Bronchial epithelial cell (primary cell): ENCODE measurements at regions not wholly inside any gene's neighbourhood (a gene's known extent, or its start where the extent isn't known, plus 50 kb on each side); places are given as distances from the start of the nearest gene placed in this dataset.

ENCODE experiments used
- DNase-seq: peaks from one replicate; pipeline ENCODE4 v3.0.0-alpha.2; 2010; ENCODE audit warnings: low read depth
- FAIRE-seq: peaks from 2 replicates; lab custom pipeline; 2011; peaks lifted over from hg19 to GRCh38; lab: Jason Lieb, UNC
- H3K27me3 ChIP-seq: 2 replicates; pipeline ENCODE4 v1.5.1; 2011; ENCODE audit warnings: low read length; ENCODE audit not compliant: control insufficient read depth, insufficient read depth
- H3K36me3 ChIP-seq: 2 replicates; pipeline ENCODE4 v1.5.1; 2011; ENCODE audit warnings: low read length; ENCODE audit not compliant: control insufficient read depth, insufficient read depth
- H3K4me3 ChIP-seq: 2 replicates; pipeline ENCODE4 v1.5.1; 2011; ENCODE audit warnings: mild to moderate bottlenecking, low read depth, low read length, control low read depth
- TF ChIP-seq, protein P1 (sequence below): IDR thresholded peaks from 2 replicates; pipeline ENCODE4 v1.5.1; 2011; ENCODE audit warnings: mild to moderate bottlenecking, moderate library complexity, low read length, control low read depth, inconsistent platforms; ENCODE audit not compliant: insufficient read depth, severe bottlenecking

DNA sequence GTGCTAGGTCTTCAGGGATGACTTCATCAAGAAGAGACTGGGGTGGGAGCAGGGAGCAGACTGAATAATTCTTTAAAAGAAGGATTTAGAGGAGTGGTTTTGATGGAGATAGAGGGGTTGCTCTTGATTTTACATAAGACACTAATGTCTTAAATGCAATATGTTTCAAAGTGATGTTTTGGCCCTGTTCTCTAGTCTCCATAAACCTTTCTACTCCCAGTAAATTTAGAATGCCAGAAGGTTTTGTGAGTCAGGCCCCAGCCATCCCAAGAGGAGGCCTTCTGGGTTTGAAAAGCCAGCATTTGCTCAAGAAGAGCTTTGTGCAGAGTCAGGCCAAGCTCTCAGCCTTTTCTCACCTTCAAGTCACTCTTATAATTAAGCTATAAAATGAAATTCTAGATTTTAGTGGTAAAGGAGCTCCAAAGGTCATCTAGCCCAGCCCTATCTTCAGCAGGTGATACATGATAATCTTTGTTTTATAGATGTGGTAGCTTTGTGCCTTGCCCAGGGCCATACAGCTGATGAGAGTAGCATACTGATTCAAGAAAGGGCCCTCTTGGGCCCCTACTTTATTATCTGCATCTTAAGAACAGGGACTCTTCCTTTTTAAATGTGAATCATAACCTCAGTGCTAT is 122.8 kb upstream of the MTNR1B start:
- TF ChIP-seq, protein P1, sequence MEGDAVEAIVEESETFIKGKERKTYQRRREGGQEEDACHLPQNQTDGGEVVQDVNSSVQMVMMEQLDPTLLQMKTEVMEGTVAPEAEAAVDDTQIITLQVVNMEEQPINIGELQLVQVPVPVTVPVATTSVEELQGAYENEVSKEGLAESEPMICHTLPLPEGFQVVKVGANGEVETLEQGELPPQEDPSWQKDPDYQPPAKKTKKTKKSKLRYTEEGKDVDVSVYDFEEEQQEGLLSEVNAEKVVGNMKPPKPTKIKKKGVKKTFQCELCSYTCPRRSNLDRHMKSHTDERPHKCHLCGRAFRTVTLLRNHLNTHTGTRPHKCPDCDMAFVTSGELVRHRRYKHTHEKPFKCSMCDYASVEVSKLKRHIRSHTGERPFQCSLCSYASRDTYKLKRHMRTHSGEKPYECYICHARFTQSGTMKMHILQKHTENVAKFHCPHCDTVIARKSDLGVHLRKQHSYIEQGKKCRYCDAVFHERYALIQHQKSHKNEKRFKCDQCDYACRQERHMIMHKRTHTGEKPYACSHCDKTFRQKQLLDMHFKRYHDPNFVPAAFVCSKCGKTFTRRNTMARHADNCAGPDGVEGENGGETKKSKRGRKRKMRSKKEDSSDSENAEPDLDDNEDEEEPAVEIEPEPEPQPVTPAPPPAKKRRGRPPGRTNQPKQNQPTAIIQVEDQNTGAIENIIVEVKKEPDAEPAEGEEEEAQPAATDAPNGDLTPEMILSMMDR = no peak
- DNase-seq (no peak), FAIRE-seq (no peak)
- H3K4me3 ChIP-seq = no peak overlapping the region
- no peaks in the 10 kb centered on the region for H3K27me3 ChIP-seq
- no peaks in the 10 kb centered on the region for H3K36me3 ChIP-seq

DNA sequence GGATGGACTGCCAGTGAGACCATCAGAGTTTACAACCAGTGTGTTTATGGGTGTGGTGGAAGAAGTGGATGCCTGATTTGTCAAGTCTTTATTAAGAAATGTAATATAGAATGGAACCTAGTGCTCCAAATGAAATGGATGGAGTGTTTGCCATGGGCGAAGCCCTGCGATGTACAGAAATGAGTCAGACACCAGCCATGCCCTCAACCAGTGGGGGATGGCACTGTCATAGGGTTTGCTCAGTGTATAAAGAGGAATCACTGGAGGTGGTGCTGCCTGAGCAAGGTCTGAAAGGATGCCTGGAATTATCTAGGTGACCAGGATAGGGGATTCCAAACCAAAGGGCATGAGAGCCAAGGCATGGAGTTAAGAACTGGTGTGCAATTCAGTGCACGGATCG is 120.9 kb upstream of the MTNR1B start:
- Histone ChIP-seq H3K27me3 (no peaks in the 10 kb centered on the region), H3K4me3 (no peak overlapping the region), H3K36me3 (no peaks in the 10 kb centered on the region)
- no peak for FAIRE-seq
- TF ChIP-seq, protein P1 = no peak
- DNase-seq = peak; percentile 65

DNA sequence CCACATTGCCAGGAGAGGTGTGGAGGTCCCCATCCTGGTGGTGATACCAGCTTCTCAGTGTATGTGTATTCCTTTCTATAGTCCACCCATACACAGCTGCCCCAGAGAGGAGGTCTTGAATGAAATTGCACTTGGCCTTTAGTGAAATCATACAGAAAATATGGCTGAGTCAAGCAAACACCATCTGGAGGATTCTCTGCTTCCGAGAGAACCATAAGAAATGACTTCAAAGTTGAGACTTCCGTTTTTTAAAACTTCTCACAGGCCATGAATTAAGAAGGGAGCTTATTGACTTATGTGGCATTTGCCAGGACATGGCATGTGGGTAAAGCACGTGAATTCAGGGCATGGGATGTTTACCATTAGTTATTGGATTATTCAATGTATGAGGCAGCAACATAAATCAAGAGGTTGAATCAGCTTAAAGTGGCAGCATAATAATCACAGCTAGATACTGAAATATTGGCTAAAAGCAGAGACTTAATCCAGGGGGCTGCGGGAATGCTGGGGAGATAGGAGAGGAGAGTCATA is 119.1 kb upstream of the MTNR1B start:
- Histone ChIP-seq H3K36me3 (no peaks in the 10 kb centered on the region), H3K27me3 (no peaks in the 10 kb centered on the region), H3K4me3 (no peak overlapping the region)
- TF ChIP-seq, protein P1 = no peak
- no peak for FAIRE-seq
- no peak for DNase-seq

DNA sequence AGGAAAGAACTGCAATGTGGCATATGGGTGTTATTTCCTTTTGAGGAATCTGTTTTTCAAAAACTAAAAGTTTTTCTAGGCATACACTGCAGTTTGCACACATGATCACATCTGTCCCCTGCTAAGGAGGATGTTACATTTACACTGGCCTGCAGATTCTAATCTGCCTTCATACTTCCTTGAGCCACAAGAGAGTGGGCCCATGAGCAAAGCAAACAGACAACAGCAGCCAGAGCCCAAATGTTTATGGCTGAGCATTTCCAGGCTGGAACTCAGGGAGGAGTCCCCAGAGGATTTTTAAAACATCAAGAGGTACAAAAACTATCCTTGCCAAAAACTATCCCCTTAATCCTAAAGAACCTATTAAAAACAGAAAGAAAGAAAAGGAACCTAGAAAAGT is 117.2 kb upstream of the MTNR1B start:
- peaks cover 2% of the 10 kb centered on the region for H3K27me3 ChIP-seq
- TF ChIP-seq, protein P1 = no peak
- H3K4me3 ChIP-seq = no peak overlapping the region
- DNase-seq (no peak), FAIRE-seq (no peak)
- no peaks in the 10 kb centered on the region for H3K36me3 ChIP-seq

DNA sequence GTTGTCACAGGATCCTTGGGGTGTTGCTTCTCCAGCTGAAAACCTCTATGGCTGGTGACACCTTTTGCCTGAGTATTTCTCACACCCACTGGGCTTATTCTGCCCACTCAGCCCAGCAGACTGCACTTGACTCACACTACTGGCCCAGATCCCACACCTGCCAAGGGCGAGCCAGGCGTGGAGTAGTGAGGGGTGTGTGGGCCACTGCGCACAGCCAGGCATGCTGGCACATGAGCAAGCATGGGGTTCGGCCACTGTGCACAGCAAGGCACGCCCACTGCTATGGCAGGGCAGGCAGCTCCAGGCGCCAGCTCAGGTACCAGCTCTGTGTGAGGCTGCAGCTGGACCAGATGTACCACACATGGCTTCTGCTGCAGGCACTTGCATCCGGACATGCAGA is 116.5 kb upstream of the MTNR1B start:
- Histone ChIP-seq H3K36me3 (no peaks in the 10 kb centered on the region), H3K27me3 (peaks cover 2% of the 10 kb centered on the region), H3K4me3 (no peak overlapping the region)
- FAIRE-seq (peak; percentile 98), DNase-seq (peak; percentile 96)
- TF ChIP-seq, protein P1 = no peak

DNA sequence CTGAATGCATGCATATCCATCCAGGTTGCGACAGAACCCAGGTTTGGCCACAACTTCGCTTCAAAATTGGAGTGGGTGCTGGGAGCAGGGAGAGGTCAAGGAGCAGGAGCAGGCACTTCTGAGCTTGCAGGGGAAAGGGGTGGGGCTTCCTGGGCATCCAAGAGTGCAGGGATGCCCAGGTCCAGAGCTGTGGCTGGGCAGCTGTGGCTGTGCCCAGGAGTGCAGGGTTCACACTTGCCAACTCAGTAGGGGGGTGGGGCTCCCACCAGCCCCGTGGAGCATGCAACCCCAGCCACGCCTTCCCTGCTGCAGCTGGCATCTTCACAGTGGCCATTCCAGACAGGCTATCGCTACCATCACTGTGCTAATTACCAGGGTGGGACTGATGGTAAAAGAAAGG is 115.3 kb upstream of the MTNR1B start:
- Histone ChIP-seq H3K27me3 (peaks cover 2% of the 10 kb centered on the region), H3K4me3 (no peak overlapping the region), H3K36me3 (no peaks in the 10 kb centered on the region)
- FAIRE-seq (no peak), DNase-seq (no peak)
- TF ChIP-seq, protein P1 = no peak
